Right ventricle myocardium inferior (tissue), 1 donor: ENCODE measurements at regions not wholly inside any gene's neighbourhood (a gene's known extent, or its start where the extent isn't known, plus 50 kb on each side); places are given as distances from the start of the nearest gene placed in this dataset.
A peak's percentile ranks its signal among the peaks of the same experiment; 100 is the strongest.

Experiments used
- ATAC-seq: fragments of 200-7000 bp; cut with Tn5 transposase; one replicate; pipeline ENCODE4 v1.9.1; 2020; ENCODE audit warnings: mild to moderate bottlenecking, moderate library complexity
- DNase-seq: peaks from one replicate; pipeline ENCODE4 v3.0.0; 2021; ENCODE audit errors: missing footprints
- intact Hi-C: fragments of 100-400 bp; cut with DNase I; formaldehyde crosslinking; loops from one replicate; pipeline ENCODE4 v1.11.0; 2022
- donor health status: DM: no; HTN: yes; CAD: no; lungs with severe emphysema.

- intact Hi-C loops: no loop called here
- no peak for DNase-seq
- ATAC-seq: no peak
These were observed 245.9 kb upstream of the FGGY start for GRCh38 chr1:59051007-59051406.

- intact Hi-C loops: no loop called here
- no peak for ATAC-seq
- DNase-seq: no peak
These were observed 244.7 kb upstream of the FGGY start for GRCh38 chr1:59052166-59052590.

GRCh38 chr1:59054172-59054571 is 242.7 kb upstream of the FGGY start:
- intact Hi-C loops: no loop called here
- ATAC-seq (no peak), DNase-seq (no peak)

GRCh38 chr1:59055908-59056719 is 240.8 kb upstream of the FGGY start:
- ATAC-seq (peak; percentile 40), DNase-seq (no peak)
- intact Hi-C loops: loop anchor here (2.0 to 5.0 kb wide), 6 partner anchors 34 to 646 kb away; partner anchors contain the start of genes FGGY and JUN

GRCh38 chr1:59057211-59057694 is 239.6 kb upstream of the FGGY start:
- peak; percentile 93 for DNase-seq
- ATAC-seq: peak; percentile 93
- intact Hi-C loops: loop anchor here (2.0 to 5.0 kb wide), 6 partner anchors 35 to 645 kb away; partner anchors contain the start of genes FGGY and JUN

DNA sequence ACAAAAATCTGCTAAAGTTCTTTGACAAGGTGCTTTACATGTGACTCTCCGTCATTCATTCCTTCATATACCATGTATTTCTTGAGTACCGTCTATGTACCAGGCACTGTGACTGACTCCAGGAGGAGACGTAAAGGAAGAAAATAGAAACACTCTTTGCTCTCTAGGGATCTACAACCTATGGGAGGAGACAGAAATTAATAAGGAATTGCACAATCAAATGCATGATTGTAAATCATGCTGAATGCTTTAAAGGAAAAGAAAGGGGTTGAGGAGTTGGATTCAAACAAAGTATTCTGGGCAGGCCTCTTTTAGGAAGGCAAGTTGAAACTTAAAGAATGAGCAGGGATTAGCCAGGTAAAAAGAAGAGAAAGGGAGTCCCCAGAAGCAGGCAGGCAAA is 239.1 kb upstream of the FGGY start:
- DNase-seq (no peak), ATAC-seq (no peak)
- intact Hi-C loops: loop anchor here (2.0 to 5.0 kb wide), 6 partner anchors 35 to 645 kb away; partner anchors contain the start of genes FGGY and JUN

DNA sequence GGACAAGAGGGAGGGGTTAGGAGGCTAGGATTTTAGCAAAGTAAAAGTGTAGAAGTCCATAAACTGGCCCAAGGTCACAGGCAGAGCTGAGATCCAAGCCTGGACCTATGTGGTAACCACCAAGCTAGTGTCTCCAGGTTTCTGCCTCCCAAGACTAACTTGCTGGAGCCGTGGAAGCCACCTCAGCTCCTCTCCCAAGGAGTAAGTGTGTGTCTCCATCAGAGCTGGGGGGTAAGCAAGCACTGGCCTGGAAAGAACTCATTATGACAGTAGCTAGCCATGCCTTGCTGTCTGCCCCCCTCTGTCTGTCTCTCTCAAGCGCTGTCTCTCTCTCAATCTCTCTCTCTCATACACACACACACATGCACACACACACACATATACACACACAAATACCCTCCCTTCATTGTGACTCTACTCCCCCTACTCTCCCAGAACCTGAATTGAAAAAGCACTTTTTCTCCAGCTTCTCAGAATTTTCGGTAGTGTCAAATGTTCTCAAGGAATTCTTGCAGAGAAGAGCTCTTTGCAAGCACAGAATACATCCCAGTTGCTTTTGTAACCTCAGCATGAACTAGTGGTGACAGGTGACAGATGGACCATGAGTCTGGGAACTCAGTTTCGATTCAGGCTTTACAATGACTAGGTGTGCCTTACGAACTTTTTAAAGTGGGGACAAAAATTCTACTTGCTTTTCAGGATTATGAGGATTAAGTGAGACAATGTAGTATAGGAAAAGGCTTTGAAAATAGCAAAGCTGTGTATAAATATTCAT is 238.0 kb upstream of the FGGY start:
- no peak for ATAC-seq

DNA sequence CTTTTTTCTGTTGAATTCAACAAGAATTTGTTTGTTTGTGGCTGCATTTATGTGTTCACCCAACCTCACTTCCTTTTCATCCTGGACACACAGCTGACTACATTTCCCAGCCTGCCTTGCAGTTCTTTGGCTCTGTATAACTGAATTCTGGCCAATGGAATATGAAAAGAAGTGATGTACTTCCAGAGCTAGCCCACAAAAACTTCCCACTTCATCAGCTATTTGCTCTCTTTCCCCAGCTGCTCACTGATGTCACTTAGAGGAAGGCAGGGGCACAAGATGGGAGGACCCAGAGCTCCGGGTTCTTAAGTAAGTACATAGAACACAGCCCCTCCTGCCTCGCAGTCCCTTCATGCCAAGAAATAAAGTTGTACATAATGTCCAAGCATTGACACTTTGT is 235.0 kb upstream of the FGGY start:
- peak; percentile 75 for ATAC-seq
- intact Hi-C loops: loop anchor here (5.0 kb wide), 1 partner anchor 160 kb away; no protein-coding TSS in a partner anchor
- DNase-seq: peak; percentile 78

More for the DNA sequence above, 238.0 kb upstream of the FGGY start:
- intact Hi-C loops: loop anchor here (5.0 kb wide), 4 partner anchors 37 to 643 kb away; partner anchors contain the start of gene FGGY
- DNase-seq: no peak

GRCh38 chr1:59062743-59063142 is 234.2 kb upstream of the FGGY start:
- DNase-seq: no peak

GRCh38 chr1:59063501-59063900 is 233.4 kb upstream of the FGGY start:
- intact Hi-C loops: loop anchor here (5.0 kb wide), 1 partner anchor 161 kb away; no protein-coding TSS in a partner anchor
- DNase-seq (no peak), ATAC-seq (no peak)

More at GRCh38 chr1:59062743-59063142, 234.2 kb upstream of the FGGY start:
- intact Hi-C loops: loop anchor here (5.0 kb wide), 1 partner anchor 160 kb away; no protein-coding TSS in a partner anchor
- peak; percentile 64 for ATAC-seq

DNA sequence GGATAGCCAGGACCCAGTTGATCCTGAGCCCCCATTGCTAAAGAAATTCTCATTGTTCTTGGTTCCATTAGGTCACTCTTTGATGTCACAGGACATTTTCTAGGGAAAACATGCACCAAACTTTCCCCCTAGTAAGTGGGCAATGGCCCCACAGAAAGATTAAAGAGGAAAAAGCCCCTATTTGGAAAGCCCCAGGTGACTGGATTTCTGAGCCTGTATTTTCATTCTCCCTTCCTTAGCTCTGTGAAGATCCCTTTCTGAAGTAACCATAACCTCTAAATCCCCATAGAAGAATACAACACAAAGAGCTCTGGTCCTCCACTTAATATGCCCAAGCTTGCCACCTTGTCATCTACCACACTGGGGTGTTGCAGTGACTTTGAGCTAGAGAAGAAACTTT is 232.3 kb upstream of the FGGY start:
- no peak for ATAC-seq
- DNase-seq: no peak
- intact Hi-C loops: loop anchor here (5.0 kb wide), 1 partner anchor 162 kb away; no protein-coding TSS in a partner anchor

GRCh38 chr1:59066236-59066635 is 230.7 kb upstream of the FGGY start:
- intact Hi-C loops: no loop called here
- no peak for DNase-seq
- ATAC-seq: no peak

DNA sequence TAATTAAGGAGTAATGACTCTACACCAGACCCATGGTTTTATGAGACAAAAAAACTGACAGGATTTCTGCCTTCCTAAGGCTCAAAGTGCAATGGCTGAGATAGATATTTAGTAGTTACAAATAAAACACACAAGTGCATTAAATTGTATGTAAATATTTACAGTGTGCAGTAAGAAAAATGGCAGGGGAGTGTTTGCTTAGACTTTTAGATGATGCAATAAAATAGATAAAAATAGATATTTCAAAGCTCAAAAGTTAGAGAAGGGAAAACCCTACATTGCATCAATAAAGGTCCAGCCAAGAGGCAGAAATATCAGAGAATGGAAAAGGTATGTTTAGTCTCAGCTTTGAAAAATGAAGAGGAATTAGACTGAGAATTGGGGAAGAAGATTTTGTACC is 226.3 kb upstream of the FGGY start:
- DNase-seq: no peak
- no peak for ATAC-seq
- intact Hi-C loops: no loop called here

- ATAC-seq (peak; percentile 59), DNase-seq (no peak)
- intact Hi-C loops: no loop called here
These were observed 225.6 kb upstream of the FGGY start for GRCh38 chr1:59071289-59071688.

- DNase-seq (no peak), ATAC-seq (no peak)
- intact Hi-C loops: no loop called here
These were observed 224.9 kb upstream of the FGGY start for GRCh38 chr1:59071876-59072582.

DNA sequence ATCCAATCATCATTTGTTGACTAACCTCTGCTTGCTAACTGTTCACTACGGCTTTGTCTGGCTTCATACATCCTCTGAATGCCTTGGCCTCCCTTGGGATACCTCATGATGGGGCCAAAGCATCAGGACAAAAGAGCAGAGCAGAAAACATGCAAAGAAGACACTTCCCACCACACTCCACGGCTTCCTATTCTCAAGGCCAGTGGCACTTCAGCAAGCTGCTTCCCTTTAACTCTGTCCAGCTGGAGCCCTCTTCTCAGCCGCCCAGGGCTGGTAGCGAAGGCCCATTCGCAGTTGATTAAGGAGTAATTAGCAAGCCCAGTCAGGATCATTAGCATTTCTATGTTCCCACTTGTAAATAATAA is 224.3 kb upstream of the FGGY start:
- DNase-seq (no peak), ATAC-seq (peak; percentile 48)
- intact Hi-C loops: no loop called here

- intact Hi-C loops: no loop called here
- ATAC-seq (no peak), DNase-seq (no peak)
These were observed 222.3 kb upstream of the FGGY start for GRCh38 chr1:59074598-59074997.

DNA sequence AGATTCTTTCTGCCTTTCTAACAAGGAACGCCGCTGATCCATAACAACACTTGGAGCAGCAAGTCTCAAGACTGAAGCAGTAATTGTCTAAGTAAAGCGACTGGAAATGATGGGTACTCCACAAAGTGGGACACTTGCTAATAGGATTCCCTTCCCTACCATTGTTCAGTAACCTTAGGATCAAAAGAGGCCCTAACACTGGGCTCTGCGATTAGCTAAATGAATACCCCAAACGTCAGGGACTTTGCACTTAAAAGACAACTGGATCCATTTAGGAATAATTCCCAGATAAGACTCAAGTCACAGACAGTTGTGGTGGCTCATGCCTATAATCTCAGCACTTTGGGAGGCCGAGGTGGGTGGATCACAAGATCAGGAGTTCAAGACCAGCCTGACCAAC is 221.9 kb upstream of the FGGY start:
- no peak for DNase-seq
- intact Hi-C loops: no loop called here

DNA sequence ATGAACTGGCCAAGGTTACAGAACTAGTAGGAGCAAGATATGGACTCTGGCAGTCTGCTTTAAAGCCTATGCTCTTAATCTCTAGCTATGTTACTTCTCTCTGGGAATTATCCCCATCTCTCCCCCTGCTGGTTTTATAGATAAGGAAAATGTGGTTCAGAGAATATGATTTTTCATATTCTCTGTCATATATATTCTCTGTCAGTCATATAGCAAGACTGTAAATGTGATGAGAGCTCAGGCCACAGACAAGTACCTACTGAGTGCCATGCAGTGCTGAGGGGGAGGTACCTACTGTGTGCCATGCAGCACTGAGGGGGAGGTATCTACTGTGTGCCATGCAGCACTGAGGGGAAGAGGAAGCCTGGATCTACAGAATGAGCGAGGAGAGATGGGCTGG is 220.3 kb upstream of the FGGY start:
- intact Hi-C loops: no loop called here
- no peak for ATAC-seq
- DNase-seq: no peak

More for the DNA sequence above, 221.9 kb upstream of the FGGY start:
- ATAC-seq: no peak
